K562 (cell line): ENCODE measurements at regions not wholly inside any gene's neighbourhood (a gene's known extent, or its start where the extent isn't known, plus 50 kb on each side); places are given as distances from the start of the nearest gene placed in this dataset.

Source experiments
- ATAC-seq: fragments of 200-7000 bp; cut with Tn5 transposase; 3 replicates; pipeline ENCODE4 v1.9.1; 2020; ENCODE audit warnings: moderate library complexity
- BruUV-seq: library from RNA; stranded (reverse); fragments of 400-500 nt; replicated peaks from 2 replicates; lab custom pipeline; 2021; lab: Mats Ljungman, UMichigan
- CTCF ChIA-PET: fragments of 300-600 bp; formaldehyde crosslinking; extraction: SDS; loops from one replicate; lab custom pipeline; 2021; ENCODE audit warnings: low intra/inter-chr PET ratio; lab: Yijun Ruan, JAX
- POLR2A ChIA-PET: fragments of 300-600, 350-650 bp; sonication (Branson Sonifier 250); formaldehyde crosslinking; extraction: SDS; loops from one replicate; lab custom pipeline; 2021; ENCODE audit warnings: antibody characterized with exemption, inconsistent platforms; lab: Yijun Ruan, JAX
- DNase-seq, 4 experiments: peaks; one replicate each; pipeline versions ENCODE4 v3.0.0 to v3.0.0-alpha.2; 2011 to 2018; ENCODE audit warnings: low spot score in 3 of 4, mixed read lengths in 3 of 4; ENCODE audit errors: extremely low read depth in 1 of 4
- FAIRE-seq: peaks from 2 replicates; lab custom pipeline; 2011; peaks lifted over from hg19 to GRCh38; lab: Jason Lieb, UNC
- H2AFZ ChIP-seq: 2 replicates; pipeline ENCODE4 v1.6.0; 2011; ENCODE audit warnings: low read depth, low read length, control low read depth, inconsistent platforms
- H3K27ac ChIP-seq: fragments of 200-600 bp; 3 replicates; pipeline ENCODE4 v1.8.0; 2011; ENCODE audit warnings: low read depth, mild to moderate bottlenecking, control low read depth, inconsistent platforms, low read length, moderate library complexity, mixed read lengths; ENCODE audit errors: extremely low read depth
- H3K27me3 ChIP-seq, 2 experiments: fragments of 300-600 bp in 1 of 2; 2 replicates in 1 of 2; 3 replicates in 1 of 2; pipeline versions ENCODE4 v1.6.0 to v1.8.0; 2011; ENCODE audit warnings: inconsistent platforms in 2 of 2, low read length in 2 of 2, mild to moderate bottlenecking in 1 of 2, mixed read lengths in 1 of 2, moderate library complexity in 1 of 2; ENCODE audit not compliant: control insufficient read depth in 2 of 2, insufficient read depth in 2 of 2
- H3K36me3 ChIP-seq: fragments of 300-600 bp; 3 replicates; pipeline ENCODE4 v1.8.0; 2011; ENCODE audit warnings: mild to moderate bottlenecking, low read length, inconsistent platforms; ENCODE audit not compliant: control insufficient read depth, insufficient read depth
- H3K4me1 ChIP-seq, 2 experiments: fragments of 200-600 bp in 1 of 2; replicated peaks in 1 of 2; 2 replicates in 1 of 2; 3 replicates in 1 of 2; pipeline versions ENCODE4 v1.5.1 to v1.8.0; 2011; ENCODE audit warnings: inconsistent platforms in 2 of 2, low read length in 2 of 2, mild to moderate bottlenecking in 1 of 2, mixed read lengths in 1 of 2, moderate library complexity in 1 of 2; ENCODE audit not compliant: control insufficient read depth in 2 of 2, insufficient read depth in 2 of 2
- H3K4me2 ChIP-seq: 2 replicates; pipeline ENCODE4 v1.6.1; 2011; ENCODE audit warnings: low read length, control low read depth, inconsistent platforms, mixed read lengths; ENCODE audit not compliant: insufficient read depth
- H3K4me3 ChIP-seq: fragments of 200-600 bp; sonication (generic), shearing (Covaris generic); 2 replicates; pipeline ENCODE4 v1.5.1; 2016; ENCODE audit warnings: control low read depth, inconsistent platforms
- H3K79me2 ChIP-seq: fragments of 200-600 bp; 3 replicates; pipeline ENCODE4 v1.8.0; 2011; ENCODE audit warnings: low read length, inconsistent platforms; ENCODE audit not compliant: control insufficient read depth, insufficient read depth
- H3K9ac ChIP-seq, 2 experiments: 2 replicates each; pipeline versions ENCODE4 v1.6.0 to v1.6.1; 2011; ENCODE audit warnings: low read depth in 2 of 2, low read length in 2 of 2, control low read depth in 1 of 2, inconsistent platforms in 1 of 2, mild to moderate bottlenecking in 1 of 2, mixed read lengths in 1 of 2; ENCODE audit not compliant: insufficient read depth in 1 of 2
- H3K9me1 ChIP-seq: one replicate; pipeline ENCODE4 v1.6.0; 2011; ENCODE audit warnings: inconsistent platforms, mild to moderate bottlenecking, low read length, moderate library complexity; ENCODE audit not compliant: control insufficient read depth, insufficient read depth
- H3K9me3 ChIP-seq: replicated peaks from 2 replicates; pipeline ENCODE4 v1.5.1; 2011; ENCODE audit warnings: low read depth, low read length, inconsistent platforms; ENCODE audit not compliant: control insufficient read depth, insufficient read depth
- H4K20me1 ChIP-seq: replicated peaks from 2 replicates; pipeline ENCODE4 v1.6.1; 2011; ENCODE audit warnings: low read length, inconsistent platforms, mixed read lengths; ENCODE audit not compliant: control insufficient read depth, insufficient read depth
- FOXM1 ChIP-seq, 2 experiments: fragments of 450-650 bp in 1 of 2; sonication (generic) in 1 of 2; formaldehyde crosslinking in 1 of 2; IDR thresholded peaks; 2 replicates each; pipeline versions ENCODE4 v1.6.1 to v1.9.0; 2017 to 2022; ENCODE audit warnings: low read depth in 2 of 2, mild to moderate bottlenecking in 2 of 2, missing genetic modification reagents in 1 of 2, moderate library complexity in 1 of 2
- ZNF384 ChIP-seq: IDR thresholded peaks from 2 replicates; pipeline ENCODE4 v1.6.1; 2012; ENCODE audit warnings: low read depth, low read length, improper control_type of control experiment
- WGBS: fragments of 100-300 bp; shearing (Covaris generic); methylation state at CpG from one replicate; pipeline ENCODE4 v1.1.6; 2016; ENCODE audit warnings: low coverage, mixed read lengths; ENCODE audit not compliant: insufficient coverage; ENCODE audit errors: missing lambda C conversion rate; 5-methylcytosine and 5-hydroxymethylcytosine counted together
- in situ Hi-C: fragments of 300-500 bp; cut with MboI; formaldehyde crosslinking; loops from 4 replicates; pipeline ENCODE4 v1.15.0; 2018; ENCODE audit warnings: inconsistent platforms, mixed read lengths
- intact Hi-C: fragments of 100-400 bp; cut with micrococcal nuclease; formaldehyde crosslinking; loops from 2 replicates; pipeline ENCODE4 v1.14.2; 2022
- TF ChIP-seq, protein P1 (sequence below), 3 experiments: IDR thresholded peaks in 2 of 3; conservative IDR thresholded peaks in 1 of 3; 2 replicates each; pipeline ENCODE4 v1.5.1; 2011 to 2012; ENCODE audit warnings: low read length in 3 of 3, mild to moderate bottlenecking in 3 of 3, control low read depth in 2 of 3, improper control_type of control experiment in 1 of 3, inconsistent platforms in 1 of 3, low read depth in 1 of 3, mixed read lengths in 1 of 3, moderate library complexity in 1 of 3; ENCODE audit not compliant: insufficient read depth in 2 of 3

DNA sequence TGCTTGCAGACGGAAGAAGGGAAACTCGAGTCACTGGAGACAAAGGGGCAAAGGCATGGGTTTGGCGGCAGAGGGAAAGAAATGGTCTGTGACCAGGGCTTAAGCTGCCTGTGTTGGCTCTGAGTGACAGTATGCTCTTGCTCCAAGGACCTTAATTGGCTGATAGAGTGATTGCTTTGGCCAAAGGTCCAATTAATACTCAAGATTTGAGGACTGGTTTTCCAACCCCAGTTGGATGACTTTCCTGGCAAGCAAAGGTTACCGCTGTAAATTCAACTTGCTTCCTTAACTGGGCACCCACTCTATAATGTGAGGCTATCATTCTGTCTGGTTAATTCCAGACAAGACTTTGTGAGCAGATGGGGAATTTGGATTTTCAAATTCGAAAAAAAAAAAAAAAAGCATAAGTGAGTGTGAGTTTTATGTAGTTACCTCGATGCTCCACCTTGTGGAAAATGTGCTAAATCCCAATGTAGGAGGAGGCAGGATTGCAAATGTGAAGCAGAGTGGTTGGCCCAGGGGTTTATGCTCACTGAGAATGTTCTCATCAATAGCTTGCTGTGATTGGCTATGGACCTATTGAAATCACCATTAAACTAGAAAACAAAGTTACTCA is 150.7 kb upstream of the GMDS start:
- no peak overlapping the region for H3K9ac ChIP-seq
- no peak overlapping the region for H3K4me2 ChIP-seq
- H3K9me1 ChIP-seq = no peaks in the 10 kb centered on the region
- POLR2A ChIA-PET = interaction anchor here (0.7 kb wide), 2 partner anchors 12 to 42 kb away, joined by 3 to 4 read pairs; no protein-coding TSS in a partner anchor
- H3K9me3 ChIP-seq = no peaks in the 10 kb centered on the region
- 0% methylated on average over 6 of the region's 6 CpGs for WGBS
- no peak overlapping the region for H2AFZ ChIP-seq
- CTCF ChIA-PET = interaction anchor here (0.6 to 0.7 kb wide), 2 partner anchors 50 to 54 kb away, joined by 3 to 5 read pairs; no protein-coding TSS in a partner anchor
- no peaks in the 10 kb centered on the region for H3K4me1 ChIP-seq
- no peak overlapping the region for H3K4me3 ChIP-seq
- no peak overlapping the region for H3K27ac ChIP-seq
- DNase-seq (no peak), ATAC-seq (no peak), FAIRE-seq (no peak)
- TF ChIP-seq FOXM1 (IDR thresholded peaks at IDR 0.05; ENCODE audit: low read depth) (no peak), FOXM1 (CRISPR knock-in tag; IDR thresholded peaks at IDR 0.05; ENCODE audit: low read depth) (no peak), ZNF384 (0 out of 2 replicates have a peak, but pooled peaks have one; percentile 55)
- TF ChIP-seq, protein P1, sequence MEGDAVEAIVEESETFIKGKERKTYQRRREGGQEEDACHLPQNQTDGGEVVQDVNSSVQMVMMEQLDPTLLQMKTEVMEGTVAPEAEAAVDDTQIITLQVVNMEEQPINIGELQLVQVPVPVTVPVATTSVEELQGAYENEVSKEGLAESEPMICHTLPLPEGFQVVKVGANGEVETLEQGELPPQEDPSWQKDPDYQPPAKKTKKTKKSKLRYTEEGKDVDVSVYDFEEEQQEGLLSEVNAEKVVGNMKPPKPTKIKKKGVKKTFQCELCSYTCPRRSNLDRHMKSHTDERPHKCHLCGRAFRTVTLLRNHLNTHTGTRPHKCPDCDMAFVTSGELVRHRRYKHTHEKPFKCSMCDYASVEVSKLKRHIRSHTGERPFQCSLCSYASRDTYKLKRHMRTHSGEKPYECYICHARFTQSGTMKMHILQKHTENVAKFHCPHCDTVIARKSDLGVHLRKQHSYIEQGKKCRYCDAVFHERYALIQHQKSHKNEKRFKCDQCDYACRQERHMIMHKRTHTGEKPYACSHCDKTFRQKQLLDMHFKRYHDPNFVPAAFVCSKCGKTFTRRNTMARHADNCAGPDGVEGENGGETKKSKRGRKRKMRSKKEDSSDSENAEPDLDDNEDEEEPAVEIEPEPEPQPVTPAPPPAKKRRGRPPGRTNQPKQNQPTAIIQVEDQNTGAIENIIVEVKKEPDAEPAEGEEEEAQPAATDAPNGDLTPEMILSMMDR (IDR thresholded peaks at IDR 0.05 in 2 of 3, conservative IDR thresholded peaks at IDR 0.05 in 1 of 3; ENCODE audit: insufficient read depth in 2 of 3, low read depth in 1 of 3, low read length in 3 of 3) = 0 out of 6 replicates have a peak, but pooled peaks of 1 of the 3 experiments have one; percentile 1
- in situ Hi-C loops (no loop called here), intact Hi-C loops (no loop called here)
- H3K79me2 ChIP-seq = no peaks in the 10 kb centered on the region
- BruUV-seq = no TSS peak
- H4K20me1 ChIP-seq = no peaks in the 10 kb centered on the region
- peaks cover 5 to 22% of the 10 kb centered on the region in 2 experiments; a peak in 3 of 5 replicates for H3K27me3 ChIP-seq
- H3K36me3 ChIP-seq = no peaks in the 10 kb centered on the region
